CD14-positive monocyte (primary cell): ENCODE measurements at regions not wholly inside any gene's neighbourhood (a gene's known extent, or its start where the extent isn't known, plus 50 kb on each side); places are given as distances from the start of the nearest gene placed in this dataset.

Source experiments
- DNase-seq, 3 donors: peaks; one replicate each; pipeline ENCODE4 v3.0.0-alpha.2; 2011 to 2022
- H2AFZ ChIP-seq: 2 replicates; pipeline ENCODE4 v1.6.0; 2012; ENCODE audit warnings: mild to moderate bottlenecking, low read depth, low read length, inconsistent platforms; ENCODE audit not compliant: insufficient read depth, poor library complexity, severe bottlenecking
- H3K27ac ChIP-seq, 2 donors: 1 replicate in 1 of 2; 2 replicates in 1 of 2; pipeline ENCODE4 v1.5.1; 2012 to 2013; ENCODE audit warnings: low read length in 2 of 2, control low read depth in 1 of 2, inconsistent platforms in 1 of 2, low read depth in 1 of 2, mild to moderate bottlenecking in 1 of 2
- H3K27me3 ChIP-seq, 2 donors: one replicate each; pipeline versions ENCODE4 v1.6.0 to v1.6.1; 2011 to 2013; ENCODE audit warnings: low read length in 2 of 2; ENCODE audit not compliant: control insufficient read depth in 2 of 2, insufficient read depth in 2 of 2
- H3K36me3 ChIP-seq, 2 donors: replicated peaks in 1 of 2; 1 replicate in 1 of 2; 2 replicates in 1 of 2; pipeline versions ENCODE4 v1.5.1 to v1.6.1; 2012 to 2013; ENCODE audit warnings: low read length in 2 of 2, control low read depth in 1 of 2, inconsistent platforms in 1 of 2, mild to moderate bottlenecking in 1 of 2; ENCODE audit not compliant: insufficient read depth in 2 of 2, control insufficient read depth in 1 of 2
- H3K4me1 ChIP-seq, 2 donors: 1 replicate in 1 of 2; 2 replicates in 1 of 2; pipeline versions ENCODE4 v1.5.1 to v1.6.1; 2012 to 2013; ENCODE audit warnings: low read length in 2 of 2, control low read depth in 1 of 2, inconsistent platforms in 1 of 2, mild to moderate bottlenecking in 1 of 2, moderate library complexity in 1 of 2; ENCODE audit not compliant: insufficient read depth in 2 of 2, control insufficient read depth in 1 of 2
- H3K4me2 ChIP-seq: replicated peaks from 2 replicates; pipeline ENCODE3; 2012; ENCODE audit warnings: low read length, moderate library complexity, mild to moderate bottlenecking; ENCODE audit not compliant: poor library complexity, severe bottlenecking; ENCODE audit errors: extremely low read depth
- H3K4me3 ChIP-seq, 3 experiments: fragments of 200-600 bp in 1 of 3; sonication (generic) in 1 of 3; replicated peaks in 1 of 3; 1 replicate in 2 of 3; 2 replicates in 1 of 3; pipeline ENCODE4 v1.5.1; 2011 to 2013; ENCODE audit warnings: low read length in 3 of 3, mild to moderate bottlenecking in 3 of 3, control low read depth in 2 of 3, low read depth in 2 of 3, inconsistent platforms in 1 of 3, moderate library complexity in 1 of 3
- H3K79me2 ChIP-seq: 2 replicates; pipeline ENCODE4 v1.6.0; 2012; ENCODE audit warnings: mild to moderate bottlenecking, control low read depth, inconsistent platforms, low read length, moderate library complexity; ENCODE audit not compliant: insufficient read depth
- H3K9ac ChIP-seq: 2 replicates; pipeline ENCODE4 v1.6.0; 2017; ENCODE audit warnings: low read length, mild to moderate bottlenecking; ENCODE audit not compliant: insufficient read depth, poor library complexity, severe bottlenecking
- H3K9me3 ChIP-seq, 2 donors: replicated peaks in 1 of 2; 1 replicate in 1 of 2; 2 replicates in 1 of 2; pipeline versions ENCODE4 v1.5.1 to v1.6.1; 2012 to 2013; ENCODE audit warnings: low read length in 2 of 2, control low read depth in 1 of 2; ENCODE audit not compliant: control insufficient read depth in 1 of 2, insufficient read depth in 1 of 2
- H4K20me1 ChIP-seq: 2 replicates; pipeline ENCODE4 v1.6.0; 2012; ENCODE audit warnings: mild to moderate bottlenecking, low read length, control low read depth, moderate library complexity; ENCODE audit not compliant: insufficient read depth
- H3K27ac Mint-ChIP-seq, 7 donors: one replicate each; pipeline ENCODE4 v1.8.0; 2020; ENCODE audit warnings: mild to moderate bottlenecking in 7 of 7, mixed read lengths in 7 of 7, moderate library complexity in 6 of 7, inconsistent platforms in 2 of 7
- H3K27me3 Mint-ChIP-seq, 3 donors: one replicate each; pipeline ENCODE4 v1.8.0; 2021 to 2022; ENCODE audit warnings: low read depth in 3 of 3, mild to moderate bottlenecking in 3 of 3, mixed read lengths in 3 of 3, moderate library complexity in 3 of 3, inconsistent platforms in 1 of 3
- H3K36me3 Mint-ChIP-seq, 2 donors: one replicate each; pipeline ENCODE4 v1.8.0; 2020; ENCODE audit warnings: mixed read lengths in 2 of 2, inconsistent platforms in 1 of 2, mild to moderate bottlenecking in 1 of 2
- H3K4me1 Mint-ChIP-seq: one replicate; pipeline ENCODE4 v1.8.0; 2020; ENCODE audit warnings: mild to moderate bottlenecking, mixed read lengths
- H3K4me3 Mint-ChIP-seq, 2 donors: one replicate each; pipeline ENCODE4 v1.8.0; 2020; ENCODE audit warnings: mild to moderate bottlenecking in 2 of 2, mixed read lengths in 2 of 2, moderate library complexity in 1 of 2
- H3K9me3 Mint-ChIP-seq, 7 donors: one replicate each; pipeline ENCODE4 v1.8.0; 2020 to 2022; ENCODE audit warnings: mixed read lengths in 7 of 7, mild to moderate bottlenecking in 6 of 7, moderate library complexity in 6 of 7, inconsistent platforms in 2 of 7
- CTCF ChIP-seq: fragments of 200-600 bp; IDR thresholded peaks from one replicate; pipeline ENCODE4 v1.8.0; 2022; ENCODE audit warnings: antibody characterized with exemption, mild to moderate bottlenecking
- WGBS: methylation state at CpG from one replicate; pipeline ENCODE4 v1.1.5; 2013; ENCODE audit warnings: missing lambda C conversion rate; ENCODE audit not compliant: insufficient coverage; 5-methylcytosine and 5-hydroxymethylcytosine counted together
- intact Hi-C, 2 donors: fragments of 100-400 bp; cut with micrococcal nuclease; formaldehyde crosslinking; loops; one replicate each; pipeline versions ENCODE4 v1.15.0 to v1.15.1; 2023

- H3K36me3 ChIP-seq, result no peaks in the 10 kb centered on the region
- no peak for DNase-seq
- H3K4me3 ChIP-seq, result no peak overlapping the region
- TF ChIP-seq CTCF, result no peak
- intact Hi-C loops, result no loop called here
- peaks cover 100% of the 10 kb centered on the region in 2 donors for H3K9me3 ChIP-seq
- H3K27me3 ChIP-seq, result no peaks in the 10 kb centered on the region
- no peaks in the 10 kb centered on the region for H3K4me1 ChIP-seq
- H4K20me1 ChIP-seq, result no peaks in the 10 kb centered on the region
- no peak overlapping the region for H3K27ac ChIP-seq
- Mint-ChIP-seq H3K36me3 (no peaks in the 10 kb centered on the region), H3K4me1 (no peaks in the 10 kb centered on the region), H3K9me3 (peaks cover 72 to 93% (median 81%) of the 10 kb centered on the region in 7 donors), H3K4me3 (no peak overlapping the region), H3K27me3 (no peaks in the 10 kb centered on the region), H3K27ac (no peak overlapping the region)
- no peak overlapping the region for H3K4me2 ChIP-seq
- H2AFZ ChIP-seq, result no peak overlapping the region
- H3K9ac ChIP-seq, result no peak overlapping the region
- 88% methylated on average over 16 of the region's 17 CpGs for WGBS
- H3K79me2 ChIP-seq, result no peaks in the 10 kb centered on the region
These were observed 368.0 kb downstream of the ALG10 start for GRCh38 chr12:34390171-34390841.

- no peak overlapping the region for H2AFZ ChIP-seq
These were observed 368.8 kb downstream of the ALG10 start for GRCh38 chr12:34390846-34391700.

More at GRCh38 chr12:34390846-34391700, 368.8 kb downstream of the ALG10 start:
- no peak for DNase-seq
- H3K36me3 ChIP-seq, result no peaks in the 10 kb centered on the region
- H3K9ac ChIP-seq, result no peak overlapping the region
- Mint-ChIP-seq H3K4me3 (no peak overlapping the region), H3K36me3 (no peaks in the 10 kb centered on the region), H3K9me3 (peaks cover 71 to 93% (median 85%) of the 10 kb centered on the region in 7 donors), H3K27ac (no peak overlapping the region), H3K27me3 (no peaks in the 10 kb centered on the region), H3K4me1 (no peaks in the 10 kb centered on the region)
- no peak overlapping the region for H3K4me2 ChIP-seq
- WGBS, result 82% methylated on average over 15 of the region's 24 CpGs
- no peaks in the 10 kb centered on the region for H3K4me1 ChIP-seq
- H3K9me3 ChIP-seq, result peaks cover 100% of the 10 kb centered on the region in 2 donors
- H3K27me3 ChIP-seq, result no peaks in the 10 kb centered on the region
- no peaks in the 10 kb centered on the region for H3K79me2 ChIP-seq
- H4K20me1 ChIP-seq, result no peaks in the 10 kb centered on the region
- no peak overlapping the region for H3K27ac ChIP-seq
- H3K4me3 ChIP-seq, result no peak overlapping the region
- no peak for TF ChIP-seq CTCF
- intact Hi-C loops, result no loop called here
